ENCODE measurements at regions not wholly inside any gene's neighbourhood (a gene's known extent, or its start where the extent isn't known, plus 50 kb on each side); places are given as distances from the start of the nearest gene placed in this dataset.
A peak's percentile ranks its signal among the peaks of the same experiment; 100 is the strongest.

DNA sequence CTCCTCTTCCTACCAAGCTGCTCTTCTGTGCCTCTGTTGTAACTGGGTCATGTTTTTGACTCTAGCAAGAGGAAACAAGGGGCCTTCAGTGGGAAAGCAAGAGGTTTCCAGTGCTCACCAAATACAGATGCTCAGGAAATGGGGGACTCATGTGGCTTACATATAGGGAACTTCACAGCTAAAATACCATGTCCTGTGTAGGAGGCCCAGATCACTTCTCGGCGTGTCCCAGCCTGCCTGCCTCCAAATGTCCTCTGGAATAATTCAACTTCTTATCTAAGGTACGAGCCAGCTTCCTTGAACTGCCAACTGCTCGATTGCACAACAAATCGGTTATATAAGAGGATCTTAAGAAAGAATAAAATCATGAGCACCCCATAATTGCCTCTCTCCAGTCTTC, 161.3 kb downstream of the KIT start:
- ATAC-seq (ENCODE audit: low read depth), result no peak
- dilution Hi-C loops (cut with HindIII; ENCODE audit: low sequenced_read_pairs, unreplicated experiment), result no loop called here

More for the DNA sequence above, 161.3 kb downstream of the KIT start:
- Histone ChIP-seq H3K23ac (ENCODE audit: low read depth, low read length) (no peak overlapping the region), H3K4me1 (ENCODE audit: control insufficient read depth, insufficient read depth, low read length) (no peaks in the 10 kb centered on the region), H4K91ac (ENCODE audit: insufficient read depth, low read depth, low read length) (no peak overlapping the region), H2BK120ac (ENCODE audit: low read depth, low read length) (no peak overlapping the region), H3K9me1 (ENCODE audit: insufficient read depth, low read length) (no peaks in the 10 kb centered on the region), H3K9ac (ENCODE audit: low read depth, low read length) (no peak overlapping the region), H3K79me1 (ENCODE audit: low read depth in 1 of 2, low read length in 2 of 2) (no peaks in the 10 kb centered on the region), H3K27me3 (ENCODE audit: control insufficient read depth, insufficient read depth, low read length) (no peaks in the 10 kb centered on the region), H3K18ac (ENCODE audit: low read depth, low read length) (no peak overlapping the region), H3K9me3 (ENCODE audit: control insufficient read depth, insufficient read depth, low read length) (no peaks in the 10 kb centered on the region; the same call in 1 of the 2 replicates), H3K14ac (replicated peaks; ENCODE audit: low read depth, low read length) (no peak overlapping the region), H3K36me3 (ENCODE audit: control insufficient read depth, insufficient read depth, low read length) (no peaks in the 10 kb centered on the region), H3K4me3 (ENCODE audit: insufficient read depth, low read depth, low read length) (no peak overlapping the region), H2BK20ac (ENCODE audit: low read depth, low read length) (no peak overlapping the region), H3K4ac (ENCODE audit: low read depth, low read length) (no peak overlapping the region), H3K56ac (ENCODE audit: extremely low read depth, insufficient read depth, low read length) (no peak overlapping the region), H2AFZ (replicated peaks; ENCODE audit: low read length, poor library complexity) (no peak overlapping the region), H2BK5ac (ENCODE audit: low read depth, low read length, poor library complexity, severe bottlenecking) (no peak overlapping the region), H2AK5ac (ENCODE audit: low read depth, low read length) (no peak overlapping the region), H4K8ac (ENCODE audit: low read depth in 2 of 2, low read length in 2 of 2) (no peak overlapping the region), H4K20me1 (ENCODE audit: insufficient read depth, low read length) (no peaks in the 10 kb centered on the region), H4K5ac (ENCODE audit: low read depth, low read length) (no peak overlapping the region), H2BK15ac (ENCODE audit: low read depth, low read length) (no peak overlapping the region), H3K4me2 (ENCODE audit: low read depth, low read length) (no peak overlapping the region), H2AK9ac (replicated peaks; ENCODE audit: low read depth, low read length, poor library complexity) (no peak overlapping the region), H3K27ac (ENCODE audit: insufficient read depth, low read length) (no peak overlapping the region)
- 0 out of 2 replicates have a peak, but pooled peaks have one; percentile 7 for TF ChIP-seq CEBPB (IDR thresholded peaks at IDR 0.05; ENCODE audit: low read depth, low read length)
- TF ChIP-seq, protein P1, sequence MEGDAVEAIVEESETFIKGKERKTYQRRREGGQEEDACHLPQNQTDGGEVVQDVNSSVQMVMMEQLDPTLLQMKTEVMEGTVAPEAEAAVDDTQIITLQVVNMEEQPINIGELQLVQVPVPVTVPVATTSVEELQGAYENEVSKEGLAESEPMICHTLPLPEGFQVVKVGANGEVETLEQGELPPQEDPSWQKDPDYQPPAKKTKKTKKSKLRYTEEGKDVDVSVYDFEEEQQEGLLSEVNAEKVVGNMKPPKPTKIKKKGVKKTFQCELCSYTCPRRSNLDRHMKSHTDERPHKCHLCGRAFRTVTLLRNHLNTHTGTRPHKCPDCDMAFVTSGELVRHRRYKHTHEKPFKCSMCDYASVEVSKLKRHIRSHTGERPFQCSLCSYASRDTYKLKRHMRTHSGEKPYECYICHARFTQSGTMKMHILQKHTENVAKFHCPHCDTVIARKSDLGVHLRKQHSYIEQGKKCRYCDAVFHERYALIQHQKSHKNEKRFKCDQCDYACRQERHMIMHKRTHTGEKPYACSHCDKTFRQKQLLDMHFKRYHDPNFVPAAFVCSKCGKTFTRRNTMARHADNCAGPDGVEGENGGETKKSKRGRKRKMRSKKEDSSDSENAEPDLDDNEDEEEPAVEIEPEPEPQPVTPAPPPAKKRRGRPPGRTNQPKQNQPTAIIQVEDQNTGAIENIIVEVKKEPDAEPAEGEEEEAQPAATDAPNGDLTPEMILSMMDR (conservative IDR thresholded peaks at IDR 0.05; ENCODE audit: low read depth, low read length), result no peak
- no TSS peak for BruUV-seq (replicated peaks)
- DNase-seq, result no peak
- intact Hi-C loops (cut with micrococcal nuclease), result no loop called here
- in situ Hi-C loops (cut with MboI; ENCODE audit: low sequenced_read_pairs), result loop anchor here (25.0 kb wide), 1 partner anchor 493 kb away; no protein-coding TSS in a partner anchor
- ChIA-PET CTCF (interaction anchor here (0.5 kb wide), 1 partner anchor 201 kb away, joined by 4 read pairs; no protein-coding TSS in a partner anchor), POLR2A (ENCODE audit: unreplicated experiment) (no interaction called here)
- WGBS, 2 experiments (ENCODE audit: extremely low coverage in 2 of 2, insufficient read length in 1 of 2), result no CpG with 5 or more reads among the region's 5 CpGs

All from IMR-90 (cell line).